ENCODE measurements at regions not wholly inside any gene's neighbourhood (a gene's known extent, or its start where the extent isn't known, plus 50 kb on each side); places are given as distances from the start of the nearest gene placed in this dataset.

DNA sequence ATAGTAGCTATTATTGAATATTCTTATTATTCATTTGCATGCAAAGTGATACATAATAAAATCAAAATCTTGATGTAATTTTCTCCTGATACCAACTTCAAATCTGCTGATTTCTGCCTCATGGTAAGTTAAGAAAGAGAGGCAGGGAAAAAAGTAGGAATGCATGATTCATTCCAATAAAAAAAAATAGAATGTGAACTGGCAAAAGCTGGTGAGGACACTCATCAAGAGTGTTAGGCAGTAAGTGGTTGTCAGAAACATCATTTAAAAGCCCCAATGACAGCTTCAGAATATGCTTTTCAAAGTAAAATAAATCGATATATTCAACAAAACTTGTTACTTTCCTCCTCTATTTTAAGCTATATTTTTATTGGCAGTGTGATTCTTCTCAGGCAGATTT is 979.1 kb downstream of the TECRL start:
- peaks cover 11% of the 10 kb centered on the region for H3K9me3 Mint-ChIP-seq

DNA sequence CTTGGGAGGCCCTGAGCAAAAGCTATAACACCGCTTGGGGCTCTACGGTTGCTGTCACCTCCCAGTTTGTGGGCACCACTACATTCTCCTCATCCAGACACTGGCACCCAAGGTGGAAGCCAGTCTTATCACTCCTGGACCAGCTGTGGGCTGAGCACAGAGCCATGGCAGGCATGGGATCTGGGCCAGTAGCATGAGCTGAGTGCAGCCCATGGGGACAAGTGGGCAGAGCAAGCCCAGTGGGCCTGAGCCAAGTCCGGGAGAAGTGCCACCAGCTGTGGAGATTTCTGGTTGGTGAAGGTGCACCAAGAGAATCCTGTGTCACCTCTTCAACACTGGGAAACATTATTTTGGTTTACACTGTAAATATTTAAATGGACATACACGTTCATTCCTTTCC is 1013.0 kb downstream of the TECRL start:
- H3K27ac Mint-ChIP-seq = no peak overlapping the region
- Histone ChIP-seq H3K4me3 (ENCODE audit: low read length) (no peak overlapping the region), H3K9me3 (ENCODE audit: control insufficient read depth in 1 of 2, insufficient read depth in 1 of 2, low read length in 2 of 2) (peaks cover 10% of the 10 kb centered on the region in 2 experiments), H3K4me1 (ENCODE audit: insufficient read depth, low read length) (no peaks in the 10 kb centered on the region), H3K36me3 (ENCODE audit: insufficient read depth, low read length) (no peaks in the 10 kb centered on the region), H3K27me3 (ENCODE audit: control insufficient read depth in 1 of 2, insufficient read depth in 2 of 2, low read length in 2 of 2) (no peaks in the 10 kb centered on the region), H3K27ac (ENCODE audit: low read depth in 1 of 2, low read length in 2 of 2) (no peak overlapping the region)
- ChIA-PET CTCF (no interaction called here), POLR2A (no interaction called here)
- H3K4me3 Mint-ChIP-seq = no peak overlapping the region
- H3K36me3 Mint-ChIP-seq (ENCODE audit: low read depth) = no peaks in the 10 kb centered on the region
- H3K9me3 Mint-ChIP-seq = peaks cover 4% of the 10 kb centered on the region
- TF ChIP-seq, protein P1, sequence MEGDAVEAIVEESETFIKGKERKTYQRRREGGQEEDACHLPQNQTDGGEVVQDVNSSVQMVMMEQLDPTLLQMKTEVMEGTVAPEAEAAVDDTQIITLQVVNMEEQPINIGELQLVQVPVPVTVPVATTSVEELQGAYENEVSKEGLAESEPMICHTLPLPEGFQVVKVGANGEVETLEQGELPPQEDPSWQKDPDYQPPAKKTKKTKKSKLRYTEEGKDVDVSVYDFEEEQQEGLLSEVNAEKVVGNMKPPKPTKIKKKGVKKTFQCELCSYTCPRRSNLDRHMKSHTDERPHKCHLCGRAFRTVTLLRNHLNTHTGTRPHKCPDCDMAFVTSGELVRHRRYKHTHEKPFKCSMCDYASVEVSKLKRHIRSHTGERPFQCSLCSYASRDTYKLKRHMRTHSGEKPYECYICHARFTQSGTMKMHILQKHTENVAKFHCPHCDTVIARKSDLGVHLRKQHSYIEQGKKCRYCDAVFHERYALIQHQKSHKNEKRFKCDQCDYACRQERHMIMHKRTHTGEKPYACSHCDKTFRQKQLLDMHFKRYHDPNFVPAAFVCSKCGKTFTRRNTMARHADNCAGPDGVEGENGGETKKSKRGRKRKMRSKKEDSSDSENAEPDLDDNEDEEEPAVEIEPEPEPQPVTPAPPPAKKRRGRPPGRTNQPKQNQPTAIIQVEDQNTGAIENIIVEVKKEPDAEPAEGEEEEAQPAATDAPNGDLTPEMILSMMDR (IDR thresholded peaks at IDR 0.05) = no peak
- no peaks in the 10 kb centered on the region for H3K4me1 Mint-ChIP-seq (ENCODE audit: low read depth)
- intact Hi-C loops (cut with DNase I, micrococcal nuclease) = no loop called here
- ATAC-seq (ENCODE audit: poor library complexity) (no peak), DNase-seq (no peak)
- no peaks in the 10 kb centered on the region for H3K27me3 Mint-ChIP-seq

More for the DNA sequence above, 979.1 kb downstream of the TECRL start:
- Histone ChIP-seq H3K27me3 (ENCODE audit: control insufficient read depth in 1 of 2, insufficient read depth in 2 of 2, low read length in 2 of 2) (no peaks in the 10 kb centered on the region), H3K4me1 (ENCODE audit: insufficient read depth, low read length) (no peaks in the 10 kb centered on the region), H3K36me3 (ENCODE audit: insufficient read depth, low read length) (no peaks in the 10 kb centered on the region), H3K27ac (ENCODE audit: low read depth in 1 of 2, low read length in 2 of 2) (no peak overlapping the region), H3K4me3 (ENCODE audit: low read length) (no peak overlapping the region), H3K9me3 (ENCODE audit: control insufficient read depth in 1 of 2, insufficient read depth in 1 of 2, low read length in 2 of 2) (no peaks in the 10 kb centered on the region)
- DNase-seq (no peak), ATAC-seq (ENCODE audit: poor library complexity) (no peak)
- intact Hi-C loops (cut with DNase I, micrococcal nuclease) = no loop called here
- TF ChIP-seq, protein P1 (IDR thresholded peaks at IDR 0.05) = no peak
- POLR2A ChIA-PET = no interaction called here
- CTCF ChIA-PET = no interaction called here
- H3K27me3 Mint-ChIP-seq = no peaks in the 10 kb centered on the region
- H3K36me3 Mint-ChIP-seq (ENCODE audit: low read depth) = no peaks in the 10 kb centered on the region
- no peak overlapping the region for H3K4me3 Mint-ChIP-seq
- no peaks in the 10 kb centered on the region for H3K4me1 Mint-ChIP-seq (ENCODE audit: low read depth)
- no peak overlapping the region for H3K27ac Mint-ChIP-seq

DNA sequence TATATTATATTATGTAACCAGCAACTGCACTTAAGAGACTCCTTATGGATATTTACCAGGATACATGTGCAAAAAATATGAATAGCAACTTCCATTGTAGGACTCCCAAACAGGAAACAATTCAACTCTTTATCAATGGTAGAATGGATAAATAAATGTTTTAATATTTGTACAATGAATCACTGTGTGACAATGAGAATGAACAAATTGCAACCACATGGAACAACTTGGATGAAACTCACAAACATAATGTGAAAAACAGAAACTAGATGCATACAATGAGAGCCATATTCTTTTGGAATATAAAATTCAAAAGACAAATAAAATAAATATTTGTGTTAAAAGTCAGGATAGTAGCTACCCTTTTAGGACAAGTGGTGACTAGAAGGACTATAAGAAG is 1015.7 kb downstream of the TECRL start:
- no peaks in the 10 kb centered on the region for H3K27me3 Mint-ChIP-seq
- intact Hi-C loops (cut with DNase I, micrococcal nuclease) = no loop called here
- ChIA-PET CTCF (no interaction called here), POLR2A (no interaction called here)
- H3K4me1 Mint-ChIP-seq (ENCODE audit: low read depth) = no peaks in the 10 kb centered on the region
- peaks cover 10% of the 10 kb centered on the region in 2 experiments for H3K9me3 ChIP-seq (ENCODE audit: control insufficient read depth in 1 of 2, insufficient read depth in 1 of 2, low read length in 2 of 2)
- H3K27me3 ChIP-seq (ENCODE audit: control insufficient read depth in 1 of 2, insufficient read depth in 2 of 2, low read length in 2 of 2) = no peaks in the 10 kb centered on the region
- H3K4me1 ChIP-seq (ENCODE audit: insufficient read depth, low read length) = no peaks in the 10 kb centered on the region
- TF ChIP-seq, protein P1 (IDR thresholded peaks at IDR 0.05) = no peak
- H3K36me3 Mint-ChIP-seq (ENCODE audit: low read depth) = no peaks in the 10 kb centered on the region
- no peak overlapping the region for H3K27ac Mint-ChIP-seq
- H3K9me3 Mint-ChIP-seq = no peaks in the 10 kb centered on the region
- H3K27ac ChIP-seq (ENCODE audit: low read depth in 1 of 2, low read length in 2 of 2) = no peak overlapping the region
- H3K4me3 Mint-ChIP-seq = no peak overlapping the region
- H3K4me3 ChIP-seq (ENCODE audit: low read length) = no peak overlapping the region
- no peaks in the 10 kb centered on the region for H3K36me3 ChIP-seq (ENCODE audit: insufficient read depth, low read length)
- ATAC-seq (ENCODE audit: poor library complexity) = no peak
- no peak for DNase-seq

Data from CD4-positive, alpha-beta T cell (primary cell).